ENCODE measurements at regions not wholly inside any gene's neighbourhood (a gene's known extent, or its start where the extent isn't known, plus 50 kb on each side); places are given as distances from the start of the nearest gene placed in this dataset.

DNA sequence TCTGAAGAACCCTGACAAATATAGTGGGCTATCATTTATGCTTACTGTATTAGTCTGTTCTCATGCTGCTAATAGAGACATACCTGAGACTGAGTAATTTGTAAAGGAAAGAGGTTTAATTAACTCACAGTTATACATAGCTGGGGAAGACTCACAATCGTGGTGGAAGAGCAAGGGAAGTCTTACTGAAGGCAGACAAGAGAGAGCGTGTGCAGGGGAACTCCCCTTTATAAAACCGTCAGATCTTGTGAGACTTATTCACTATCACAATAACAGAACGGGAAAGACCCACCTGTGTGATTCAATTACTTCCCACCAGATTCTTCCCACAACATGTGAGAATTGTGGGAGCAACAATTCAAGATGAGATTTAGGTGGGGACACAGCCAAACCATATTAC is 526.8 kb upstream of the GOT2 start:
- TF ChIP-seq CTCF (IDR thresholded peaks at IDR 0.05; ENCODE audit: poor library complexity, severe bottlenecking): no peak
- no peak for TF ChIP-seq RAD21 (conservative IDR thresholded peaks at IDR 0.05)
- no peak for TF ChIP-seq EZH2 (IDR thresholded peaks at IDR 0.05; ENCODE audit: borderline replicate concordance, insufficient read depth, low read length, poor library complexity, severe bottlenecking)
- no peak for TF ChIP-seq MXI1 (conservative IDR thresholded peaks at IDR 0.05; ENCODE audit: poor library complexity, severe bottlenecking)
- TF ChIP-seq SMC3 (conservative IDR thresholded peaks at IDR 0.05; ENCODE audit: poor library complexity): no peak
- TF ChIP-seq EP300 (conservative IDR thresholded peaks at IDR 0.05; ENCODE audit: poor library complexity, severe bottlenecking): no peak
- TF ChIP-seq POLR2AphosphoS5 (IDR thresholded peaks at IDR 0.05): no peak
- no peak for TF ChIP-seq REST (IDR thresholded peaks at IDR 0.05; ENCODE audit: borderline replicate concordance)
- no peak for TF ChIP-seq TAF1 (IDR thresholded peaks at IDR 0.05; ENCODE audit: low read depth)

Data from neural cell (in vitro differentiated cells).